ENCODE measurements at regions not wholly inside any gene's neighbourhood (a gene's known extent, or its start where the extent isn't known, plus 50 kb on each side); places are given as distances from the start of the nearest gene placed in this dataset.
"Not testable (repeated sequence)": the region's sequence is repeated elsewhere in the genome, so short reads cannot be mapped to it uniquely, and the experiment has no call there.

DNA sequence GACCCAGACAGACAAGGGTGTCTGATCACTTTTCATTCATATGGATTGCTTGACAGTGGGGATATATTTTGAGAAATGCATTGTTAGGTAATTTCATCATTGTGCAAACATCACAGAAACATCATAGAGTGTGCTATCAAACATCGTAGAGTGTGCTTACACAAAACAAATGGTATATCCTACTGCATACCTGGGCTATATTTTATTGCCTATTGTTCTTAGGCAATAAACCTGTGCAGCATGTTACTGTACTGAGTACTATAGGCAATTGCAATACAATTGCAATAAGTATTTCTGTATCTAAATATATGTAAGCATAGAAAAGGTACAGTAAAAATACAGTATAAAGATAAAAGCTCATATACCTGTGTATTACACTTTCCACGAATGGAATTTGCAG lies 319.1 kb downstream of the KIF20B start:
- intact Hi-C loops (cut with DNase I), result no loop called here
- H3K27ac ChIP-seq, result no peak overlapping the region
- TF ChIP-seq, protein P1, sequence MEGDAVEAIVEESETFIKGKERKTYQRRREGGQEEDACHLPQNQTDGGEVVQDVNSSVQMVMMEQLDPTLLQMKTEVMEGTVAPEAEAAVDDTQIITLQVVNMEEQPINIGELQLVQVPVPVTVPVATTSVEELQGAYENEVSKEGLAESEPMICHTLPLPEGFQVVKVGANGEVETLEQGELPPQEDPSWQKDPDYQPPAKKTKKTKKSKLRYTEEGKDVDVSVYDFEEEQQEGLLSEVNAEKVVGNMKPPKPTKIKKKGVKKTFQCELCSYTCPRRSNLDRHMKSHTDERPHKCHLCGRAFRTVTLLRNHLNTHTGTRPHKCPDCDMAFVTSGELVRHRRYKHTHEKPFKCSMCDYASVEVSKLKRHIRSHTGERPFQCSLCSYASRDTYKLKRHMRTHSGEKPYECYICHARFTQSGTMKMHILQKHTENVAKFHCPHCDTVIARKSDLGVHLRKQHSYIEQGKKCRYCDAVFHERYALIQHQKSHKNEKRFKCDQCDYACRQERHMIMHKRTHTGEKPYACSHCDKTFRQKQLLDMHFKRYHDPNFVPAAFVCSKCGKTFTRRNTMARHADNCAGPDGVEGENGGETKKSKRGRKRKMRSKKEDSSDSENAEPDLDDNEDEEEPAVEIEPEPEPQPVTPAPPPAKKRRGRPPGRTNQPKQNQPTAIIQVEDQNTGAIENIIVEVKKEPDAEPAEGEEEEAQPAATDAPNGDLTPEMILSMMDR (IDR thresholded peaks at IDR 0.05), result no peak
- TF ChIP-seq POLR2A (IDR thresholded peaks at IDR 0.05), result no peak
- no peaks in the 10 kb centered on the region for H3K9me3 ChIP-seq
- DNase-seq (no peak), ATAC-seq (no peak)
- H3K36me3 ChIP-seq (replicated peaks in 1 of 2; ENCODE audit: insufficient read depth in 1 of 2, low read depth in 2 of 2), result no peaks in the 10 kb centered on the region
- H3K27me3 ChIP-seq, result no peaks in the 10 kb centered on the region
- WGBS, 2 donors, result 48 to 61% methylated on average over 2 of the region's 2 CpGs
- no peak overlapping the region for H3K4me3 ChIP-seq
- H3K4me1 ChIP-seq, result no peaks in the 10 kb centered on the region

DNA sequence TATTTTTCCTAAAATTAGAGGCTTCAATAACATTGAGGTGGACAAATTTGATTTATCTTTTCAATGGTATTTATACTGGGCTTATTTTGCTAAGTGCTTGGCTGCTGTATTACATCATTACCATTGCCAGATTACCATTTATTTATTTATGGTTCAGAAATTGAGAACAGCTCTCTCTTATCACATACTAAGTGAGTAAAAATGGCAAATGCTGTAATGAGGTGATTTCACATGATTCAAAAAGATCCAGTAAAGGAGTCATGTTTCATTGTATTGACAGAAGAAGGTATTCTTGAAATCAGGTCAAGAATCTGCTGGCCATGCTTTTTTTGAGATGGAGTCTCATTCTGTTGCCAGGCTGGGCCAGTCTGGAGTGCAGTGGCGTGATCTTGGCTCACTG lies 322.6 kb downstream of the KIF20B start:
- Histone ChIP-seq H3K4me3 (no peak overlapping the region), H3K4me1 (no peaks in the 10 kb centered on the region), H3K36me3 (replicated peaks in 1 of 2; ENCODE audit: insufficient read depth in 1 of 2, low read depth in 2 of 2) (no peaks in the 10 kb centered on the region), H3K27ac (no peak overlapping the region), H3K9me3 (no peaks in the 10 kb centered on the region), H3K27me3 (no peaks in the 10 kb centered on the region)
- no peak for ATAC-seq
- intact Hi-C loops (cut with DNase I), result no loop called here
- 33 to 40% methylated on average over 1 of the region's 1 CpG for WGBS, 2 donors
- no peak for DNase-seq
- TF ChIP-seq, protein P1 (IDR thresholded peaks at IDR 0.05), result no peak
- TF ChIP-seq POLR2A (IDR thresholded peaks at IDR 0.05), result no peak

DNA sequence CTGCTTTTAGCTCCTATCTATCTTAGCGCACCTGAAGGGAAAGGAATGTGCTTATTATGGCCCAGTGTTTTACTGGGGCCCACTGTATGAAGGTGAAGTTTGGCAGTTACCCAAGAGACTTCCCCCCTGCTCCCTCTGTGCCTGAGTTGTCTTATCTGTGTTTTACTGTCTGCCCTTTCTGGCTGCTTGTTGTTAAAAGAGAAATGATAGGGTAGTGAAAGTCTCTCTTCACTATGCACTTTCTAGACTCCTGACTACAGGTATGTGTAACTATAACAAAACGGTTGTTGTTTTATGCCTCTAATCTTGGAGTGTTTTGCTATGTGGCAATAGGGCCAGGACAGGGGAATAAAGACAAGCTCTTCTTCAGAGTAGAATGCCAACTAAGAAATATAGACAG lies 326.9 kb downstream of the KIF20B start:
- ATAC-seq (no peak), DNase-seq (no peak)
- WGBS, 2 donors, result 51 to 52% methylated on average over 2 of the region's 2 CpGs
- no peak overlapping the region for H3K4me3 ChIP-seq
- no peaks in the 10 kb centered on the region for H3K27me3 ChIP-seq
- TF ChIP-seq, protein P1 (IDR thresholded peaks at IDR 0.05), result no peak
- no peak for TF ChIP-seq POLR2A (IDR thresholded peaks at IDR 0.05)
- no peaks in the 10 kb centered on the region for H3K9me3 ChIP-seq
- intact Hi-C loops (cut with DNase I), result no loop called here
- H3K36me3 ChIP-seq (replicated peaks in 1 of 2; ENCODE audit: insufficient read depth in 1 of 2, low read depth in 2 of 2), result no peaks in the 10 kb centered on the region
- H3K27ac ChIP-seq, result no peak overlapping the region
- no peaks in the 10 kb centered on the region for H3K4me1 ChIP-seq

DNA sequence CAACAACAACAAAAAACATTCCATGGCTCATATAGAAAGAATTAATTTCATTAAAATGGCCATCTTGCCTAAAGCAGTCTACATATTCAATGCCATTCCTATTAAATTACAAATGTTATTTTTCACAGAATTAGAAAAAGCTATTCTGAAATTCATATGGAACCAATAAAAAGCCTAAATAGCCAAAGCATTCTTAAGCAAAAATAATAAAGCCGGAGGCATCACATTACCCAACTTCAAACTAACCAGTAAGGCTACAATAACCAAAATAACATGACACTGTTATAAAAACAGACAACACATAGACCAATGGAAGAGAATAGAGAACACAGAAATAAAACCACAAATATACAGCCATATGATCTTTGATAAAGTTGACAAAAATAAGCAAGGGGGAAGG lies 330.4 kb downstream of the KIF20B start:
- no peak for TF ChIP-seq POLR2A (IDR thresholded peaks at IDR 0.05)
- TF ChIP-seq, protein P1 (IDR thresholded peaks at IDR 0.05), result no peak
- DNase-seq (no peak), ATAC-seq (no peak)
- H3K4me1 ChIP-seq, result no peaks in the 10 kb centered on the region
- no peaks in the 10 kb centered on the region for H3K9me3 ChIP-seq
- H3K36me3 ChIP-seq (replicated peaks in 1 of 2; ENCODE audit: insufficient read depth in 1 of 2, low read depth in 2 of 2), result no peaks in the 10 kb centered on the region
- 55 to 81% methylated on average over 1 of the region's 1 CpG for WGBS, 2 donors
- no peaks in the 10 kb centered on the region for H3K27me3 ChIP-seq
- H3K4me3 ChIP-seq, result no peak overlapping the region
- intact Hi-C loops (cut with DNase I), result no loop called here
- H3K27ac ChIP-seq, result no peak overlapping the region

DNA sequence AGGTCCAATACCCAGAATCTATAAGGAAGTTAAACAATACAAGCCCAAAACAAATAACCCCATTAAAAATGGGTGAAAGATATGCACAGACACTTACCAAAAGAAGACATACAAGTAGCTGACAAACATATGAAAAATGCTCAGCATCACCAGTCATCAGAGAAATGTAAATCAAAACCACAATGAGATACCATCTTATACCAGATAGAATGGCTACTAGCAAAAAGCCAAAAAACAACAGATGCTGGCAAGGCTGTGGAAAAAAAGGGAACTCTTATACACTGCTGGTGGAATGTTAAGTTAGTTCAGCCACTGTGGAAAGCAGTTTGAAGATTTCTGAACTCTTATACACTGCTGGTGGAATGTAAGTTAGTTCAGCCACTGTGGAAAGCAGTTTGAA lies 331.1 kb downstream of the KIF20B start:
- TF ChIP-seq POLR2A (IDR thresholded peaks at IDR 0.05), result no peak
- TF ChIP-seq, protein P1 (IDR thresholded peaks at IDR 0.05), result no peak
- DNase-seq (no peak), ATAC-seq (no peak)

DNA sequence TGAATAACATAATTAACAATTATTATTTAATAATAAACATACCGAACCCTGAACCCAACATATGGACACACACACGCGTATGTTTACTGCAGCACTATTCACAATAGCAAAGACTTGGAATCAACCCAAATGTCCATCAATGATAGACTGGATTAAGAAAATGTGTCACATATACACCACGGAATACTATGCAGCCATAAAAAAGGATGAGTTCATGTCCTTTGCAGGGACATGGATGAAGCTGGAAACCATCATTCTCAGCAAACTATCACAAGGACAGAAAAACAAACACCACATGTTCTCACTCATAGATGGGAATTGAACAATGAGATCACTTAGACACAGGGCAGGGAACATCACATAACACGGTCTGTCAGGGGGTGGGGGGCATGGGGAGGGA lies 333.5 kb downstream of the KIF20B start:
- H3K27me3 ChIP-seq; H3K9me3 ChIP-seq; DNase-seq; ATAC-seq; H3K4me3 ChIP-seq; H3K36me3 ChIP-seq (replicated peaks in 1 of 2; ENCODE audit: insufficient read depth in 1 of 2, low read depth in 2 of 2); intact Hi-C loops (cut with DNase I); H3K27ac ChIP-seq; H3K4me1 ChIP-seq: not testable (repeated sequence)
- WGBS, 2 donors, result 63 to 88% methylated on average over 5 of the region's 5 CpGs

More for the DNA sequence above, 331.1 kb downstream of the KIF20B start:
- Histone ChIP-seq H3K36me3 (replicated peaks in 1 of 2; ENCODE audit: insufficient read depth in 1 of 2, low read depth in 2 of 2) (no peaks in the 10 kb centered on the region), H3K9me3 (no peaks in the 10 kb centered on the region), H3K4me3 (no peak overlapping the region), H3K4me1 (no peaks in the 10 kb centered on the region), H3K27ac (no peak overlapping the region), H3K27me3 (no peaks in the 10 kb centered on the region)
- intact Hi-C loops (cut with DNase I), result no loop called here

Measured in body of pancreas (tissue), 4 donors.